HG02973 (cell line): ENCODE measurements at regions not wholly inside any gene's neighbourhood (a gene's known extent, or its start where the extent isn't known, plus 50 kb on each side); places are given as distances from the start of the nearest gene placed in this dataset.
"Not testable (repeated sequence)": the region's sequence is repeated elsewhere in the genome, so short reads cannot be mapped to it uniquely, and the experiment has no call there.

ENCODE experiments used
- ATAC-seq: cut with Tn5 transposase; IDR thresholded peaks from one replicate; pipeline ENCODE4 v1.9.1; 2021; ENCODE audit warnings: moderate library complexity; ENCODE audit not compliant: unreplicated experiment

DNA sequence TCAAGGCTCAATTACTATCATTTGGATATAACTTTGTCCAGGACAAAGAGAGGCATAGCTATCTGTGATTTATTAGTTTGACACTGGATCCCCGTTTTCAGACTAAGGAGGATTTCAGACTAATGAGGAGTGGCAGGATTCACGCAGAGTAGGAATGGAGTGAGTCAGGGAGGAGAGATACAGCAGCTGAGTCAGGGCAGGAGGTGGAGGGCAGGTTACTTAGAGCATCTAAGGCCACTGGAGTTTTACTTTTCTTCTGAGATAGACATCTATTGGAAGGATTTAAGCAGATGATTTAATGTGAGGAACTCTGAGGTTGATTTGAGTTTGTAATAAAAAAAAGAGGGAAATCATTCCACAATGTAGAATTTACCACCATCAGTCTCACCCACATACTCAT lies 110.6 kb downstream of the RPIA start:
- ATAC-seq: not testable (repeated sequence)

GRCh38 chr2:88807237-88807962 lies 115.9 kb downstream of the RPIA start:
- no peak for ATAC-seq

GRCh38 chr2:88808083-88808482 lies 116.6 kb downstream of the RPIA start:
- ATAC-seq: no peak

- ATAC-seq: no peak
These were observed 117.2 kb downstream of the RPIA start for GRCh38 chr2:88808652-88809051.

DNA sequence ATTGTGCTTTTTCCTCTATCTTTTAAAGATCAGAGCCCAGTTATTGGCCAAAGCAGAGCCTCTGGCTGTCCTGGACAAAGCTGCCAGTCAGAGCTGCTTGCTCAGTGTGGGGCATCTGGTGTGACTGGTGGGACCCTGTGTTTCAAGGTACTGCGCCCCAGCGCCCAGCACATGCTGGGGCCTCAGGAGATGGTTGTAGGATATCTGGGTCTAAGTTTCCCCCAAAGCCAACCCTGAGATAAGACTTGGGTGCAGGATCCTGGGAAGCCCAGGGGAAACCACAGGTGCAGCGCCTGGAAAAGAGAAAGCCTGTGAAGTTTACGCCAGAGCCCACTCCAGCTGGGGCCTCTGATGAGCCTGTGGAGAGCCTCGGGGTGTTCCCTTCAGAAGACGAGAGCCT lies 117.7 kb downstream of the RPIA start:
- ATAC-seq: no peak

GRCh38 chr2:88810017-88810416 lies 118.5 kb downstream of the RPIA start:
- no peak for ATAC-seq

GRCh38 chr2:88810488-88810887 lies 119.0 kb downstream of the RPIA start:
- no peak for ATAC-seq

GRCh38 chr2:88811233-88811632 lies 119.8 kb downstream of the RPIA start:
- ATAC-seq: no peak

GRCh38 chr2:88811681-88812080 lies 120.2 kb downstream of the RPIA start:
- no peak for ATAC-seq

DNA sequence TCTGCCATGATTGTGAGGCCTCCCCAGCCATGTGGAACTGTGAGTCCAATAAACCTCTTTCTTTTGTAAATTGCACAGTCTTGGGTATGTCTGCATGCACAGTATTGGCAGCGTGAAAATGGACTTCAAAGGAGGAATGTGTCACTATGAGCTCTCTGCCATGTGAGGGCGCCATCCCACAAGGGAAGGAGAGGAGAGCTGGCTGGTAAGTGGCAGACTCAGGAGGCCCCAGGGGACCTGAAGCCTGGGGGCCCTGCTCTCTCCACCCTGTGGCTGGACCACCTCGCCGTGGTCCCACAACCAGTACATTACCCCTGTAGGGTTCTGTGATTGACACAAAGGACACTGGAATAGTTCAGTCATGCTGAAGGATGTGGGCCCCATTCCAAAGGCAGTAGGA lies 122.1 kb downstream of the RPIA start:
- no peak for ATAC-seq

DNA sequence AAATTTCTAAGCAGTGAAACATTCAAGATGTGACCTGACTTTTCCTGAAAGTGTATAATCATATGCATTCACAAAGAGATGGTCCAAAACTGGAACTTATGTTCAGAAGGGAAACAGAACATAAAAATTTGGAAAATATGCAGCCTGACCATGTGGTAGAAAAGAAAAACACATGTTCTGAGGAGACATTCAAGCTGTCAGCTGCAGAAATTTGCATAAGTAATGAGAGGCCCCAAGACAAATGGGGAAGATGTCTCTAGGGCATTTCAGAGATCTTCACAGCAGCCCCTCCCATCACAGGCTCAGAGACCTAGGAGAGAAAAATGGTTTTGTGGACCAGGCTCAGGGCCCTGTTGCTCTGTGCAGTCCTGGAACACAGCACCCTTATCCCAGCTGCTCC lies 123.8 kb downstream of the RPIA start:
- ATAC-seq: no peak

- ATAC-seq: no peak
These were observed 124.2 kb downstream of the RPIA start for GRCh38 chr2:88815697-88816096.

DNA sequence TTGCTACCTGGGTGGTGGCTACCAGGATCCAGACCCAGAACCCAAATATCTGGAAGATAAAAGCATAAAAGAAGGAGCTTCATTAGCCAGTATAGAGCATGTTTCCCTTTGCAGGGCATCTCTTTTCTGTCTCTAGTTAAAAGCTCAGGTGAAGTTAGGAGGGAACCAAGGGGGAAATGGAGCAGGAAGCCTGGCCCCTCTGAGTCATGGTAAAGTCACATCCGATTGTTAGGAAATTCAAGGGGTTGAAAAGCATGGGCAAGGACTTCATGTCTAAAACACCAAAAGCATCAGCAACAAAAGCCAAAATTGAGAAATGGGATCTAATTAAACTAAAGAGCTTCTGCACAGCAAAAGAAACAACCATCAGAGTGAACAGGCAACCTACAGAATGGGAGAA lies 126.9 kb downstream of the RPIA start:
- ATAC-seq: no peak

DNA sequence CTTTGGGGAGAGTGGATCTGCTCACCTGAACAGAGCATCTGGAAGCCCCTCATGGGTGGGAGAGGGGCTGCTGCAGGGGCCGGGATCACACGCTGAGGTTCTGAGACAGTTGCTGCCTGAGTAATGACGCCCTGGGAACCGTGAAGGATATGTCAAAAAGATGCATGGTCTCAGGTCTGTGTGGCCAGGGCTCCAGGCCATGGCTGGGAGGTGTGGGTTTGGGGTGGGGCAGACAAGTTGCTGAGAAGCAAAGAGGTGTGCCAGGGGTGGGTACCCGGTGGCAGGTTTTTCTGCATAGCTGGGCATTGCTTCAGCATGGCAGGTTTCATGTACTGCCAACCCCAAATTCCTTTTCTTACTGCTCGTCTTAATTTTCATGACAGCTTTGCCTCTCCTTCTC lies 133.5 kb downstream of the RPIA start:
- ATAC-seq: no peak

- no peak for ATAC-seq
These were observed 134.9 kb downstream of the RPIA start for GRCh38 chr2:88826399-88826798.

DNA sequence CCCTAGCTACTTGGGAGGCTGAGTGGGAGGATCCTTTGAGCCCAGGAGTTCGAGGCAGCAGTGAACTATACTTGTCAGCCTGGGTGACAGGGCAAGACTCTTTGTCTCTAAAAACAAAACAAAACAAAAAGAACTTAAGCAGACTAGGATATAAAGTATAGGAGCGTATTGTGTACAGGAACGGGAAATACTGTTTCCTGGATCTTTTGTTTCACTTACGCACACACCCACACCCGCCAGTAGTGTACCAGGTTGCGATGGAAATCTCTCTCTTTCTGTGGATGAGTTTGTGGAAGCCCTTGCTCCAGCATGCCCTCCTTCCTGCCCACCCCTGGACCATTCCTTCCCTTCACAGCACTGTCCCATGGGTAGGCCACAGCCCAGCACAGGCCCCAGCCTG lies 136.3 kb downstream of the RPIA start:
- ATAC-seq: no peak

- no peak for ATAC-seq
These were observed 137.1 kb downstream of the RPIA start for GRCh38 chr2:88828397-88829137.

GRCh38 chr2:88829607-88830463 lies 138.4 kb downstream of the RPIA start:
- ATAC-seq: no peak

GRCh38 chr2:88831071-88831791 lies 139.8 kb downstream of the RPIA start:
- ATAC-seq: no peak

GRCh38 chr2:88831792-88832248 lies 140.3 kb downstream of the RPIA start:
- peak; percentile 74 for ATAC-seq
